ENCODE measurements at regions not wholly inside any gene's neighbourhood (a gene's known extent, or its start where the extent isn't known, plus 50 kb on each side); places are given as distances from the start of the nearest gene placed in this dataset.

DNA sequence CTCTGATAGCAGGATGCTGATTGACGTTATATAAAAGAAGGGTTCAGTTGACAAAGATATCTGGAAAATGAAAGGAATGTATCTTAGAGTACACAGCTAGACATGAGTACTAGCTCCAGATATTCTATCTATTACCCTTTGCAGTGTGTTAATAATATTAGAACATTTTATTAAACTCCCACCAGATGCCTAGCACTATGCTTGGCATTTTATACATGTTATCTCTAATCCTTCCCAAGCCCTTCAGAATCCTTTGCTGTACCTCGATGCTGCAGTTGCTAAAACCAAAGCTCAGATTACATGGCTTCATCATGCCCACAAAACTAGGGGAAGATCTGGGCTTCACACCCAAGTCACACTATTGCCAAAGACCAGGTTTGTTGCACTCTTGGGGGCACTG is 350.1 kb upstream of the AZI2 start:
- Histone ChIP-seq H3K4me3 (no peak overlapping the region), H3K4me1 (no peaks in the 10 kb centered on the region), H3K27ac (no peak overlapping the region), H3K9me3 (no peaks in the 10 kb centered on the region), H3K27me3 (replicated peaks in 1 of 7) (no peaks in the 10 kb centered on the region), H3K36me3 (no peaks in the 10 kb centered on the region)
- intact Hi-C loops (cut with DNase I; ENCODE audit: low total_unique reads), result no loop called here
- 77 to 92% (median 85%) methylated on average over 2 of the region's 2 CpGs for WGBS, 5 donors
- no peak for DNase-seq
- TF ChIP-seq, protein P1, sequence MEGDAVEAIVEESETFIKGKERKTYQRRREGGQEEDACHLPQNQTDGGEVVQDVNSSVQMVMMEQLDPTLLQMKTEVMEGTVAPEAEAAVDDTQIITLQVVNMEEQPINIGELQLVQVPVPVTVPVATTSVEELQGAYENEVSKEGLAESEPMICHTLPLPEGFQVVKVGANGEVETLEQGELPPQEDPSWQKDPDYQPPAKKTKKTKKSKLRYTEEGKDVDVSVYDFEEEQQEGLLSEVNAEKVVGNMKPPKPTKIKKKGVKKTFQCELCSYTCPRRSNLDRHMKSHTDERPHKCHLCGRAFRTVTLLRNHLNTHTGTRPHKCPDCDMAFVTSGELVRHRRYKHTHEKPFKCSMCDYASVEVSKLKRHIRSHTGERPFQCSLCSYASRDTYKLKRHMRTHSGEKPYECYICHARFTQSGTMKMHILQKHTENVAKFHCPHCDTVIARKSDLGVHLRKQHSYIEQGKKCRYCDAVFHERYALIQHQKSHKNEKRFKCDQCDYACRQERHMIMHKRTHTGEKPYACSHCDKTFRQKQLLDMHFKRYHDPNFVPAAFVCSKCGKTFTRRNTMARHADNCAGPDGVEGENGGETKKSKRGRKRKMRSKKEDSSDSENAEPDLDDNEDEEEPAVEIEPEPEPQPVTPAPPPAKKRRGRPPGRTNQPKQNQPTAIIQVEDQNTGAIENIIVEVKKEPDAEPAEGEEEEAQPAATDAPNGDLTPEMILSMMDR (IDR thresholded peaks at IDR 0.05 in 8 of 11, conservative IDR thresholded peaks at IDR 0.05 in 3 of 11), result no peak
- TF ChIP-seq POLR2A (IDR thresholded peaks at IDR 0.05), result no peak
- TF ChIP-seq POLR2AphosphoS5 (IDR thresholded peaks at IDR 0.05), result no peak

DNA sequence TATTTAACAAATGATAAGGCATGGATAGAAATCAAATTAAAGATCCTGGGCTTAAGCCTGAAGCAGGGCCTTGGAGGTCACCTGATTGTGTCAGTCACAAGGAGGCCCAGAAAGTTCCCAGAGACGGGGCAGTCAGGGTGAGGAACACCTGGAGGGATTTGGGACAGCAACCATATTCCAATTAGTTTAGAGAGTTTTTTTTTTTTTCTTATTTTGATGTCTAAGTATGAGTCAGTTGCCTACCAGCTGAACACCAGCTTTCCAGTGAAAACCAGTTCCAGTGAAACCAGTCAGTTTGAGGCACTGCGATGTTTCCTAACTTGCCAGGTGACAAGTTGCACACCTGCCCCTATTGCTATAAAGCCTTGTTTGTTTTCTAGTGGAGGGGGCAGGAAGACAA is 350.7 kb upstream of the AZI2 start:
- Histone ChIP-seq H3K27ac (no peak overlapping the region), H3K4me1 (no peaks in the 10 kb centered on the region), H3K9me3 (no peaks in the 10 kb centered on the region), H3K4me3 (no peak overlapping the region), H3K27me3 (replicated peaks in 1 of 7) (no peaks in the 10 kb centered on the region), H3K36me3 (no peaks in the 10 kb centered on the region)
- 74 to 93% (median 86%) methylated on average over 2 of the region's 2 CpGs for WGBS, 5 donors
- TF ChIP-seq, protein P1 (IDR thresholded peaks at IDR 0.05 in 8 of 11, conservative IDR thresholded peaks at IDR 0.05 in 3 of 11), result no peak
- TF ChIP-seq POLR2AphosphoS5 (IDR thresholded peaks at IDR 0.05) (no peak), POLR2A (IDR thresholded peaks at IDR 0.05) (no peak)
- intact Hi-C loops (cut with DNase I; ENCODE audit: low total_unique reads), result no loop called here
- no peak for DNase-seq

DNA sequence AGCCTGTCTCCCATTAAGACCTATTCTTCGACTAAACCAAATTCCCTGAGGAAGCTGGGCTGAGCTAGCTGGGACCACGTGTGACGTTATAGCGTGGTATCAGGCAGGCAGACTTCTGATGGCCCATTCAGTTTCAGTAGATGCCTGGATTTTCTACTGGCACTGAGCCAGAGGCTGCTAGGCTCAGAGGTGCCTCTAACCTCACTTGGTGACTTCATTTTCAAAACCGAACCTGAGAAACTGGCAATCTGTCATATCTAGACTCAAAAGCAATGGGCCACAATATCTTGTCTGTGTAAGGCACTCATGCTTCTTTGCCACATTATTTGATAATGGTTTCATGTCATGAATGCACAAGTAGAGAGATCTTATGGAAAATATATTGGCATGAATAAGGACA is 352.1 kb upstream of the AZI2 start:
- H3K4me3 ChIP-seq, result no peak overlapping the region
- H3K4me1 ChIP-seq, result no peaks in the 10 kb centered on the region
- TF ChIP-seq, protein P1 (IDR thresholded peaks at IDR 0.05 in 8 of 11, conservative IDR thresholded peaks at IDR 0.05 in 3 of 11), result no peak
- TF ChIP-seq POLR2A (IDR thresholded peaks at IDR 0.05) (no peak), POLR2AphosphoS5 (IDR thresholded peaks at IDR 0.05) (no peak)
- no peaks in the 10 kb centered on the region for H3K36me3 ChIP-seq
- H3K27me3 ChIP-seq (replicated peaks in 1 of 7), result no peaks in the 10 kb centered on the region
- no peak overlapping the region for H3K27ac ChIP-seq
- 78 to 89% (median 88%) methylated on average over 5 of the region's 5 CpGs for WGBS, 5 donors
- no peaks in the 10 kb centered on the region for H3K9me3 ChIP-seq
- DNase-seq, result no peak
- intact Hi-C loops (cut with DNase I; ENCODE audit: low total_unique reads), result no loop called here

DNA sequence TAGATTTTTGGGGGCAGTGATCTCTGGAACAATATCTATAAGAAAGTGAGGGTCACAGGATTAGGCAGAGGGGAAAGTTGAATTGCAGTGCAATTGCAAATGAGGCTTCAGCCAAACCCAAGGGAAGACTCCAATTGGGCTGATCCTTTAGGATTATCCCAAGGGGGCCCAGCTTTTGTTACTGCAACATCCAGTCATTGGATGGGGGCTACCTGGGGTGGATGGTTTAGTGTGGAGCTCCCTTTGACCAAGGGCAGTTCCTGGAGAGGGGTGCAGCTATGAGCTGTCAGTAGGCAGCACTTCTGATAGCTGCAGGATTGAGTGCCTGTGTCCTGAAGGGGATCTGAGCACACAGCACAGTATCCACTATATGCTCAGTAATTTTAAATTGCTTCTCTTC is 355.2 kb upstream of the AZI2 start:
- Histone ChIP-seq H3K9me3 (no peaks in the 10 kb centered on the region), H3K27ac (no peak overlapping the region), H3K4me1 (no peaks in the 10 kb centered on the region), H3K36me3 (no peaks in the 10 kb centered on the region), H3K27me3 (replicated peaks in 1 of 7) (no peaks in the 10 kb centered on the region), H3K4me3 (no peak overlapping the region)
- no peak for DNase-seq
- intact Hi-C loops (cut with DNase I; ENCODE audit: low total_unique reads), result no loop called here
- no peak for TF ChIP-seq POLR2AphosphoS5 (IDR thresholded peaks at IDR 0.05)
- TF ChIP-seq POLR2A (IDR thresholded peaks at IDR 0.05), result no peak

DNA sequence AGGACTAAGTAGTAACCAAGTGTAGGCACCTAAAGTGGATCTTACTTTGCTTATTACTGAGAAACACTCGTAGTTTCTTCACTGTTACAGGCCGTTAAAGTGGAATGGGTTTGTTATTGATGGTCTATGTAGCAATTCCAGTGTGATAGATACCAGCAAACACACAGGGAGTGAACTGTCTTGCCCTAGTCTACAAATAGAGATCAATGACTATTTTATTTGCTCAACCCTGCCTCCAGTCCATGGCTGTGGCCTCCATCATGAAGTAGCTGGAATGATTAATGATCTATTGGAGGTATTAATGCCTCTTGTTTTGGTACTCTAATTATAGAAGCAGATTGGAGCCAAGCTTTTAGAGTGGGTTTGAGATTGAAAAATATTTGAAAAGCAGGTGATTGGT is 362.7 kb upstream of the AZI2 start:
- Histone ChIP-seq H3K27me3 (replicated peaks in 1 of 7) (no peaks in the 10 kb centered on the region), H3K4me1 (no peaks in the 10 kb centered on the region), H3K4me3 (no peak overlapping the region), H3K27ac (no peak overlapping the region), H3K36me3 (no peaks in the 10 kb centered on the region), H3K9me3 (no peaks in the 10 kb centered on the region)
- 65 to 85% (median 75%) methylated on average over 2 of the region's 2 CpGs for WGBS, 5 donors
- TF ChIP-seq, protein P1 (IDR thresholded peaks at IDR 0.05 in 8 of 11, conservative IDR thresholded peaks at IDR 0.05 in 3 of 11), result no peak
- no peak for TF ChIP-seq POLR2A (IDR thresholded peaks at IDR 0.05)
- intact Hi-C loops (cut with DNase I; ENCODE audit: low total_unique reads), result no loop called here
- DNase-seq, result no peak
